Esophagus muscularis mucosa (tissue), 4 donors: ENCODE measurements at regions not wholly inside any gene's neighbourhood (a gene's known extent, or its start where the extent isn't known, plus 50 kb on each side); places are given as distances from the start of the nearest gene placed in this dataset.
"Not testable (repeated sequence)": the region's sequence is repeated elsewhere in the genome, so short reads cannot be mapped to it uniquely, and the experiment has no call there.

Experiments used
- DNase-seq: peaks from one replicate; pipeline ENCODE4 v3.0.0-alpha.2; 2017; ENCODE audit errors: extremely low spot score
- H3K27ac ChIP-seq, 4 donors: fragments of 200-600 bp; sonication (generic); replicated peaks in 1 of 4; 1 replicate in 3 of 4; 2 replicates in 1 of 4; pipeline ENCODE4 v1.5.1; 2016 to 2019; ENCODE audit warnings: mild to moderate bottlenecking in 1 of 4
- H3K27me3 ChIP-seq, 4 donors: fragments of 200-600 bp; sonication (generic); one replicate each; pipeline versions ENCODE4 v1.5.1 to v1.6.0; 2016 to 2019
- H3K36me3 ChIP-seq, 4 donors: fragments of 200-600 bp; sonication (generic); one replicate each; pipeline ENCODE4 v1.5.1; 2016 to 2019
- H3K4me1 ChIP-seq, 4 donors: fragments of 200-600 bp; sonication (generic); one replicate each; pipeline ENCODE4 v1.5.1; 2016 to 2019
- H3K4me3 ChIP-seq, 4 donors: fragments of 200-600 bp; sonication (generic); 1 replicate in 2 of 4; 2 replicates in 2 of 4; pipeline ENCODE4 v1.5.1; 2016 to 2019; ENCODE audit warnings: mild to moderate bottlenecking in 4 of 4, moderate library complexity in 1 of 4
- H3K9me3 ChIP-seq, 4 donors: fragments of 200-600 bp; sonication (generic); 1 replicate in 3 of 4; 2 replicates in 1 of 4; pipeline ENCODE4 v1.5.1; 2016 to 2019
- EP300 ChIP-seq: sonication (generic); formaldehyde crosslinking; IDR thresholded peaks from one replicate; pipeline ENCODE4 v1.6.1; 2017; ENCODE audit warnings: antibody characterized with exemption
- POLR2A ChIP-seq: fragments of 450-650 bp; IDR thresholded peaks from one replicate; pipeline ENCODE4 v1.6.1; 2017; ENCODE audit warnings: antibody characterized with exemption, moderate library complexity, mild to moderate bottlenecking, low read depth
- POLR2AphosphoS5 ChIP-seq, 2 donors: sonication (generic); formaldehyde crosslinking; IDR thresholded peaks; one replicate each; pipeline ENCODE4 v1.6.1; 2017; ENCODE audit warnings: antibody characterized with exemption in 2 of 2
- WGBS: methylation state at CpG from one replicate; pipeline ENCODE4 v1.1.5; 2018; 5-methylcytosine and 5-hydroxymethylcytosine counted together
- intact Hi-C: fragments of 100-400 bp; cut with DNase I; formaldehyde crosslinking; loops from one replicate; pipeline ENCODE4 v1.15.1; 2023
- TF ChIP-seq, protein P1 (sequence below), 3 experiments: fragments of 200-600 bp in 2 of 3; fragments of 450-650 bp in 1 of 3; sonication (generic) in 2 of 3; IDR thresholded peaks; one replicate each; pipeline ENCODE4 v1.5.1; 2017 to 2019; ENCODE audit warnings: antibody characterized with exemption in 3 of 3, mild to moderate bottlenecking in 2 of 3, moderate library complexity in 1 of 3

DNA sequence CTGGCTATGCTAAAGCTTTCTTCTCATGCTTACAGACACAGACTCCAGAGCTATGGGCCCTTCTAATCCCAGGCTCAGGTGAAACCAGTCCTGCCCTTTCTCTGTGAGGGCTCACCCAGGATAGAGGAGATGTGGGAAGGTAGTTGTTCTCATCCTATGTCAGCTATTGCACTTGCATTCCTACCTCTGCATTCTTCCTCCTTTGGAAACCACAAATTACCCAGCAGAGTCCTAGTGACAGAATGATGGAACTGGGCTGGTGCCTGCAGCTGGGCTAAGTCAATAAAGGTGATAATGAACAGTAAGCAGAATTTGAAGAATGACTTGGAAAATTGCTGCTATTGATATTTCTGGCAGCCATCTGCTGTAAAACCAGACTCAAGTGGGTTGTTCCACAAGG lies 560.0 kb downstream of the TMEM135 start:
- intact Hi-C loops: no loop called here
- peaks cover 0 to 10% (median 3%) of the 10 kb centered on the region in 4 donors for H3K9me3 ChIP-seq
- no peak for TF ChIP-seq POLR2A
- no peak for TF ChIP-seq EP300
- TF ChIP-seq, protein P1, sequence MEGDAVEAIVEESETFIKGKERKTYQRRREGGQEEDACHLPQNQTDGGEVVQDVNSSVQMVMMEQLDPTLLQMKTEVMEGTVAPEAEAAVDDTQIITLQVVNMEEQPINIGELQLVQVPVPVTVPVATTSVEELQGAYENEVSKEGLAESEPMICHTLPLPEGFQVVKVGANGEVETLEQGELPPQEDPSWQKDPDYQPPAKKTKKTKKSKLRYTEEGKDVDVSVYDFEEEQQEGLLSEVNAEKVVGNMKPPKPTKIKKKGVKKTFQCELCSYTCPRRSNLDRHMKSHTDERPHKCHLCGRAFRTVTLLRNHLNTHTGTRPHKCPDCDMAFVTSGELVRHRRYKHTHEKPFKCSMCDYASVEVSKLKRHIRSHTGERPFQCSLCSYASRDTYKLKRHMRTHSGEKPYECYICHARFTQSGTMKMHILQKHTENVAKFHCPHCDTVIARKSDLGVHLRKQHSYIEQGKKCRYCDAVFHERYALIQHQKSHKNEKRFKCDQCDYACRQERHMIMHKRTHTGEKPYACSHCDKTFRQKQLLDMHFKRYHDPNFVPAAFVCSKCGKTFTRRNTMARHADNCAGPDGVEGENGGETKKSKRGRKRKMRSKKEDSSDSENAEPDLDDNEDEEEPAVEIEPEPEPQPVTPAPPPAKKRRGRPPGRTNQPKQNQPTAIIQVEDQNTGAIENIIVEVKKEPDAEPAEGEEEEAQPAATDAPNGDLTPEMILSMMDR (IDR thresholded peaks at IDR 0.05): no peak
- TF ChIP-seq POLR2AphosphoS5 (IDR thresholded peaks at IDR 0.05): no peak
- no peaks in the 10 kb centered on the region for H3K27me3 ChIP-seq
- no peak overlapping the region for H3K27ac ChIP-seq
- no peak for DNase-seq
- H3K36me3 ChIP-seq: no peaks in the 10 kb centered on the region
- no peaks in the 10 kb centered on the region for H3K4me1 ChIP-seq
- no peak overlapping the region for H3K4me3 ChIP-seq

DNA sequence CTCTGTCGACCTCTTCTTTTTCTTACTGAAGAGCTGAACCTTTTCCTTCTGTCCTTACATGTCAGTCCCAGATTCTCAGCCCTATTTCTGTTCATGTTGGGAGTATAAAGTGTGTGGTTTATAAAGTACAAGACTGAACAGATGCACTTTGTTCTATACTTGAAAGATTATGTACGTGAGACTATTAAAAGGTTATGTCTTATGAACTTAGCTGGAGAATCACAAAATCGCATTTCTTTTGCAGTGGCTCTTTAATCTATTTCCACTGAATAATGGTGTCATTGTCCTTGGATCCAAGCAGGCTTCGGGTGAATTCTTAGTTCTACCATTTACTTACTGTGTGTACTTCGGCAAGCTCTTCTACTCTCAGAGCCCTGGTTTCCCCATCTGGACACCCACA lies 558.4 kb downstream of the TMEM135 start:
- intact Hi-C loops: no loop called here
- H3K27ac ChIP-seq: no peak overlapping the region
- no peaks in the 10 kb centered on the region for H3K36me3 ChIP-seq
- peaks cover 0 to 10% (median 3%) of the 10 kb centered on the region in 4 donors for H3K9me3 ChIP-seq
- 73% methylated on average over 5 of the region's 5 CpGs for WGBS
- H3K27me3 ChIP-seq: no peaks in the 10 kb centered on the region
- H3K4me3 ChIP-seq: no peak overlapping the region
- H3K4me1 ChIP-seq: no peaks in the 10 kb centered on the region
- TF ChIP-seq, protein P1 (IDR thresholded peaks at IDR 0.05): no peak
- TF ChIP-seq EP300: no peak
- no peak for TF ChIP-seq POLR2A
- TF ChIP-seq POLR2AphosphoS5 (IDR thresholded peaks at IDR 0.05): no peak
- DNase-seq: no peak

DNA sequence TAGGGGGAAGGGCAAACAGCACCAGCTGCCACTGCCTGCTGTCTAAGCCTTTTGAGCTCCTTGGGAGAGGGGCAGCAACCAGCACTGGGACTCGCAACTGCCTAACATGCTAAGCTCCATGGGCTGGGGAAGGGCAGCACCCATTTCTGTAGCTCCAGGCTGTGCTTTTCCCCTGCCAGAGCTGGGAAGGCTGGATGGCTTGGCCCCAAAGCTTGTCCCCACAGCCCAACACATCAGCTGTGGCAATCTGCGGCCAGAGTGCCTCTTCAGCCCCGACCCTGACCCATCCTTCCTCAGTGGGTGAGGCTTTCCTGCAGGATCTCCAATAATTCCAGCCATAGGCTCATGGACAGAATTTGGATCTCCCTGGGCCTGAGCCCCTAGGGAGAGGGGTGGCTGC lies 551.3 kb downstream of the TMEM135 start:
- Histone ChIP-seq H3K27ac (no peak overlapping the region), H3K36me3 (no peaks in the 10 kb centered on the region), H3K27me3 (no peaks in the 10 kb centered on the region), H3K9me3 (peaks cover 0 to 15% (median 5%) of the 10 kb centered on the region in 4 donors), H3K4me3 (no peak overlapping the region), H3K4me1 (no peaks in the 10 kb centered on the region)
- TF ChIP-seq POLR2AphosphoS5 (IDR thresholded peaks at IDR 0.05): no peak
- no peak for TF ChIP-seq EP300
- TF ChIP-seq, protein P1 (IDR thresholded peaks at IDR 0.05): no peak
- TF ChIP-seq POLR2A: no peak
- no peak for DNase-seq
- intact Hi-C loops: no loop called here
- 86% methylated on average over 1 of the region's 3 CpGs for WGBS

DNA sequence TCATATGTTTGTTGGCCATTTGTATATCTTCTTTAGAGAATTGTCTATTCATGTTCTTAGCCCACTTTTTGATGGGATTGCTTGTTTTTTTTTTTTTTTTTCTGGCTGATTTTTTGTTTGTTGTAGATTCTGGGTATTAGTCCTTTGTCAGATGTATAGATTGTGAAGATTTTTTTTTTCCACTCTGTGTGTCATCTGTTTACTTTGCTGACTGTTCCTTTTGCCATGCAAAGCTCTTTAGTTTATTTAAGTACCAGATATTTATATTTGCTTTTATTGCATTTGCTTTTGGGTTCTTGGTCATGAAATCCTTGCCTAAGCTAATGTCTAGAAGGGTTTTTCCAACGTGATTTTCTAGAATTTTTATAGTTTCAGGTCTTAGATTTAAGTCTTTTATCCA lies 547.9 kb downstream of the TMEM135 start:
- 44% methylated on average over 1 of the region's 1 CpG for WGBS
- H3K4me3 ChIP-seq, H3K27me3 ChIP-seq, H3K27ac ChIP-seq, H3K9me3 ChIP-seq, H3K36me3 ChIP-seq, intact Hi-C loops, H3K4me1 ChIP-seq, DNase-seq: not testable (repeated sequence)

DNA sequence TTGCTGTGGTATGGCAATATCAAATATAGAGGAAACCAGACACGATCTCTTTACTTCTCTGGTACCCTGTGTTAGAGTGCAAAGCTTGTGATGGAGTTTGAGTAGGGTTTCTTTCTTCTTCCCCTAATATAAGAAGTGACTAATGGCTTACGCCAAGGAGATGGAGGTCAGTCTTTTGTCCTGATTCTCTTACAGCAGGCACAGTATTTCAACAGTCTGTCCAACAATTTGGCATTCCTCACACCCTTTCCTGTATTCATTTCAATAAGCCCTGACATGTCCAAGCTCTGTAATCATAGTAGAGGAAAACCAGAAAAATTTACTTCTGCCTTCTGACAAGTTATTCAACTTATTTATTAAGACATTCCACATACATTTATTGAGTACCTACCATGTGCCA lies 546.2 kb downstream of the TMEM135 start:
- no peaks in the 10 kb centered on the region for H3K36me3 ChIP-seq
- intact Hi-C loops: no loop called here
- no peak overlapping the region for H3K4me3 ChIP-seq
- H3K4me1 ChIP-seq: no peaks in the 10 kb centered on the region
- H3K27ac ChIP-seq: no peak overlapping the region
- TF ChIP-seq POLR2A: no peak
- TF ChIP-seq EP300: no peak
- TF ChIP-seq POLR2AphosphoS5 (IDR thresholded peaks at IDR 0.05): no peak
- TF ChIP-seq, protein P1 (IDR thresholded peaks at IDR 0.05): no peak
- DNase-seq: no peak
- WGBS: 70% methylated on average over 2 of the region's 2 CpGs
- no peaks in the 10 kb centered on the region for H3K9me3 ChIP-seq
- H3K27me3 ChIP-seq: no peaks in the 10 kb centered on the region
